ENCODE measurements at regions not wholly inside any gene's neighbourhood (a gene's known extent, or its start where the extent isn't known, plus 50 kb on each side); places are given as distances from the start of the nearest gene placed in this dataset.

- DNase-seq (no peak), ATAC-seq (no peak)
- no peak overlapping the region for H3K27ac ChIP-seq
- no peak for TF ChIP-seq CTCF (IDR thresholded peaks at IDR 0.05)
- no peaks in the 10 kb centered on the region for H3K4me1 ChIP-seq
- H3K4me3 ChIP-seq: no peak overlapping the region
- 60 to 66% methylated on average over 1 of the region's 1 CpG for WGBS, 2 donors
- H3K27me3 ChIP-seq: no peaks in the 10 kb centered on the region
- no peaks in the 10 kb centered on the region for H3K36me3 ChIP-seq
- intact Hi-C loops (cut with DNase I): no loop called here
- peaks cover 0 to 6% (median 0%) of the 10 kb centered on the region in 11 donors for H3K9me3 ChIP-seq
These were observed 300.8 kb downstream of the CDH9 start for GRCh38 chr5:26737348-26738265.

- ATAC-seq: no peak
- WGBS, 2 donors: 71 to 73% methylated on average over 3 of the region's 3 CpGs
- peaks cover 0 to 39% (median 5%) of the 10 kb centered on the region in 11 donors for H3K9me3 ChIP-seq
- H3K4me1 ChIP-seq: no peaks in the 10 kb centered on the region
- no peaks in the 10 kb centered on the region for H3K27me3 ChIP-seq
- H3K36me3 ChIP-seq: no peaks in the 10 kb centered on the region
- DNase-seq: no peak
- no peak overlapping the region for H3K27ac ChIP-seq
- TF ChIP-seq CTCF (IDR thresholded peaks at IDR 0.05): no peak
- intact Hi-C loops (cut with DNase I): no loop called here
- H3K4me3 ChIP-seq: no peak overlapping the region
These were observed 310.5 kb downstream of the CDH9 start for GRCh38 chr5:26727916-26728315.

DNA sequence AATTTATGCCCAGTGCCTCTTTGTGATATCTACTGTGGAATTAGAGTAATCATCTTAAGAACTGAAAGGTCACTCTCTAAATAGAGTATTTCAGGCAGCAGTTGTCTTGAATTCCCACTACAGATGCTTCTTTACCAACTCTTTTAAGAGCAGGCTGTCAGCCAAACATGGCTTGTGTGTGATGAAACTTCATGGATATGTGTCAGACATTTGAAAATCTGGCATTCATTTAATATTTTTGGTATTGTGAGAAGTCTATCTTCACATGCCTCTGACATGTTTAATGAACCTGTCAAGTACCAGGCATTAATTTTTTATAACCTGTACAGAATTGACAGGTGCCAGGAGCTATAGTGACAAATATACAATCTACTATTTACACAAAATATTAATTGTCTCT, 318.6 kb downstream of the CDH9 start:
- H3K36me3 ChIP-seq: no peaks in the 10 kb centered on the region
- DNase-seq: no peak
- intact Hi-C loops (cut with DNase I): no loop called here
- no peaks in the 10 kb centered on the region for H3K4me1 ChIP-seq
- H3K27ac ChIP-seq: no peak overlapping the region
- no peak for ATAC-seq
- H3K4me3 ChIP-seq: no peak overlapping the region
- H3K27me3 ChIP-seq: no peaks in the 10 kb centered on the region
- H3K9me3 ChIP-seq: peaks cover 0 to 16% (median 0%) of the 10 kb centered on the region in 11 donors
- no peak for TF ChIP-seq CTCF (IDR thresholded peaks at IDR 0.05)

- no peak for ATAC-seq
- intact Hi-C loops (cut with DNase I): no loop called here
These were observed 337.5 kb downstream of the CDH9 start for GRCh38 chr5:26700759-26701384.

More at GRCh38 chr5:26700759-26701384, 337.5 kb downstream of the CDH9 start:
- Histone ChIP-seq H3K4me1 (no peaks in the 10 kb centered on the region), H3K27ac (no peak overlapping the region), H3K4me3 (no peak overlapping the region), H3K9me3 (peaks cover 0 to 11% (median 0%) of the 10 kb centered on the region in 11 donors), H3K36me3 (no peaks in the 10 kb centered on the region), H3K27me3 (no peaks in the 10 kb centered on the region)
- DNase-seq: no peak
- TF ChIP-seq CTCF (IDR thresholded peaks at IDR 0.05): peak in 3 of 9 donors; percentile 12 to 27 (median 20)
- 49 to 57% methylated on average over 2 of the region's 2 CpGs for WGBS, 2 donors
